Retinal pigment epithelial cell (primary cell): ENCODE measurements at regions not wholly inside any gene's neighbourhood (a gene's known extent, or its start where the extent isn't known, plus 50 kb on each side); places are given as distances from the start of the nearest gene placed in this dataset.
A peak's percentile ranks its signal among the peaks of the same experiment; 100 is the strongest.

Experiments
- DNase-seq: peaks from one replicate; pipeline ENCODE4 v3.0.0-alpha.2; 2010; ENCODE audit warnings: low read depth
- H3K4me3 ChIP-seq: 2 replicates; pipeline ENCODE4 v1.5.1; 2011; ENCODE audit warnings: mild to moderate bottlenecking, low read length, control low read depth, moderate library complexity
- CTCF ChIP-seq: conservative IDR thresholded peaks from 2 replicates; pipeline ENCODE4 v1.5.1; 2011; ENCODE audit warnings: low read depth, low read length, control low read depth, inconsistent platforms

DNA sequence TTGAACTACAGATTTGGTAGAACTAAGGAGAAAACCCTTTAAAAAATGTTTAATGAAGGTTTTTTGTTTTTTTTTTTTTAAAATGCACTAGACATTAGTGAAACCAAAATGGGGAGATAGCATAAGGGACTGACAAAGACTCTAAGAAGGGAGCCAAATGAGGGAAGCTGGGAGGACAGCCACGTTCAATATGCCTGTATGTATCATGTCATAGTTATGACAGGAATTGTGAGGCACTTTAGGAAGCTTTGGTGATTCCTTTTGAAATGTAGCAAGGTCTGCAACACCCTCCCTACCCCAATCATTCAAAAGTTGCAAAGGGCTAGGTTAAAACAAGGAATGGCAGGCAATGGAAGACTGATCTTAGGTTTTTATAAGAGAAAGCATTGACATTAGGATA lies 526.0 kb downstream of the TLL1 start:
- no peak for TF ChIP-seq CTCF
- no peak for DNase-seq
- no peak overlapping the region for H3K4me3 ChIP-seq

GRCh38 chr4:166400270-166400894 lies 527.3 kb downstream of the TLL1 start:
- no peak for TF ChIP-seq CTCF
- H3K4me3 ChIP-seq, result no peak overlapping the region

DNA sequence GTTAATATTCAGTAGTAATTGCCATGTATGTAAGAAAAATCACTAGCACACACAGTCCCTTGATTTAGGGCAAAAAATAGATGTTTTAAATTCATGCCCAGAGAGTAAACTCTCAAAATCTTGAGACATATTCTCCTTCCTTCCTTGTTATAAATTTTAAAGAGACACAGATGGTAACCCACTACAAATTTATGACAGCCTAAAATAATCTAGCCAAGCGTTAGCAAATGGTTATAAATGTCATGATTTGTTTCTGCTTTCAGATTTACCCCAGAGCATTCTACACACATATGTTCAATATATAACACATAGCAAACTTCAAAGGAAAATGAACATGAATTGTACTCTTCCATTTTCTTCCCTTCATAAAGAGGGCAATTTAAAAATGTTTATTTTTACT lies 540.3 kb downstream of the TLL1 start:
- no peak overlapping the region for H3K4me3 ChIP-seq
- no peak for TF ChIP-seq CTCF
- DNase-seq, result no peak

More at GRCh38 chr4:166400270-166400894, 527.3 kb downstream of the TLL1 start:
- DNase-seq, result no peak

- no peak overlapping the region for H3K4me3 ChIP-seq
- no peak for DNase-seq
- no peak for TF ChIP-seq CTCF
Measured at GRCh38 chr4:166414431-166414830, 541.4 kb downstream of the TLL1 start.

DNA sequence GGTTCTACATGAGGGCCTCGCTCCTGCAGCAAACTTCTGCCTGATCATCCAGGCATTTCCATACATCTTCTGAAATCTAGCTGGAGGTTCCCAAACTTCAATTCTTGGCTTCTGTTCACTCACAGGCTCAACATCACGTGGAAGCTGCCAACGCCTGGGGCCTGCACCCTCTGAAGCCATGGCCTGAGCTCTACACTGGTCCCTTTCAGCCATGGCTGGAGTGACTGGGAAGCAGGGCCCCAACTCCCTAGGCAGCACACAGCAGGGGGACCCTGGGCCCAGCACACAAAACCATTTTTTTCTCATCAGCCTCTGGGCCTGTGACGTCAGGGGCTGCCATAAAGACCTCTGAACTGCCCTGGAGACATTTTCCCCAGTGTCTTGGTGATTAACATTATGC lies 542.7 kb downstream of the TLL1 start:
- no peak overlapping the region for H3K4me3 ChIP-seq
- no peak for TF ChIP-seq CTCF
- no peak for DNase-seq

GRCh38 chr4:166421556-166422156 lies 548.6 kb downstream of the TLL1 start:
- no peak for TF ChIP-seq CTCF
- no peak overlapping the region for H3K4me3 ChIP-seq
- peak; percentile 66 for DNase-seq

- no peak overlapping the region for H3K4me3 ChIP-seq
- DNase-seq, result peak; percentile 35
- TF ChIP-seq CTCF, result no peak
Measured at GRCh38 chr4:166422475-166422874, 549.4 kb downstream of the TLL1 start.
